ENCODE measurements at regions not wholly inside any gene's neighbourhood (a gene's known extent, or its start where the extent isn't known, plus 50 kb on each side); places are given as distances from the start of the nearest gene placed in this dataset.
"Not testable (repeated sequence)": the region's sequence is repeated elsewhere in the genome, so short reads cannot be mapped to it uniquely, and the experiment has no call there.

GRCh38 chr16:35102780-35103403, 1643.5 kb downstream of the TP53TG3F start:
- Mint-ChIP-seq H3K36me3 (no peaks in the 10 kb centered on the region), H3K4me1 (no peaks in the 10 kb centered on the region), H3K27ac (no peak overlapping the region), H3K9me3 (peaks cover 44% of the 10 kb centered on the region), H3K4me3 (no peak overlapping the region), H3K27me3 (ENCODE audit: low read depth) (no peaks in the 10 kb centered on the region)
- no peak for DNase-seq (ENCODE audit: low spot score in 2 of 2, unreplicated experiment in 2 of 2)
- no peak for TF ChIP-seq CTCF (IDR thresholded peaks at IDR 0.05; ENCODE audit: unreplicated experiment)

GRCh38 chr16:35111772-35112171, 1652.4 kb downstream of the TP53TG3F start:
- not testable (repeated sequence) for H3K4me3 Mint-ChIP-seq; DNase-seq (ENCODE audit: low spot score in 2 of 2, unreplicated experiment in 2 of 2); H3K4me1 Mint-ChIP-seq; H3K27ac Mint-ChIP-seq; H3K27me3 Mint-ChIP-seq (ENCODE audit: low read depth); H3K36me3 Mint-ChIP-seq
- H3K9me3 Mint-ChIP-seq, result peaks cover 40% of the 10 kb centered on the region

GRCh38 chr16:35131429-35131828, 1672.0 kb downstream of the TP53TG3F start:
- TF ChIP-seq CTCF (IDR thresholded peaks at IDR 0.05; ENCODE audit: unreplicated experiment), result no peak
- Mint-ChIP-seq H3K27ac (no peak overlapping the region), H3K4me3 (no peak overlapping the region), H3K4me1 (no peaks in the 10 kb centered on the region), H3K27me3 (ENCODE audit: low read depth) (no peaks in the 10 kb centered on the region), H3K9me3 (peaks cover 45% of the 10 kb centered on the region), H3K36me3 (no peaks in the 10 kb centered on the region)
- no peak for DNase-seq (ENCODE audit: low spot score in 2 of 2, unreplicated experiment in 2 of 2)

- DNase-seq (ENCODE audit: low spot score in 2 of 2, unreplicated experiment in 2 of 2), result no peak
- Mint-ChIP-seq H3K9me3 (peaks cover 35% of the 10 kb centered on the region), H3K36me3 (no peaks in the 10 kb centered on the region), H3K4me3 (no peak overlapping the region), H3K4me1 (no peaks in the 10 kb centered on the region), H3K27me3 (ENCODE audit: low read depth) (no peaks in the 10 kb centered on the region), H3K27ac (no peak overlapping the region)
- no peak for TF ChIP-seq CTCF (IDR thresholded peaks at IDR 0.05; ENCODE audit: unreplicated experiment)
Measured at GRCh38 chr16:35134471-35134870, 1675.1 kb downstream of the TP53TG3F start.

- Mint-ChIP-seq H3K4me1 (no peaks in the 10 kb centered on the region), H3K9me3 (peaks cover 39% of the 10 kb centered on the region), H3K36me3 (peaks cover 4% of the 10 kb centered on the region), H3K4me3 (no peak overlapping the region), H3K27me3 (ENCODE audit: low read depth) (no peaks in the 10 kb centered on the region), H3K27ac (no peak overlapping the region)
- TF ChIP-seq CTCF (IDR thresholded peaks at IDR 0.05; ENCODE audit: unreplicated experiment), result no peak
- DNase-seq (ENCODE audit: low spot score in 2 of 2, unreplicated experiment in 2 of 2), result no peak
Measured at GRCh38 chr16:35140293-35140986, 1681.0 kb downstream of the TP53TG3F start.

GRCh38 chr16:35141303-35141702, 1681.9 kb downstream of the TP53TG3F start:
- H3K27me3 Mint-ChIP-seq (ENCODE audit: low read depth), result no peaks in the 10 kb centered on the region
- no peak overlapping the region for H3K27ac Mint-ChIP-seq
- peaks cover 4% of the 10 kb centered on the region for H3K36me3 Mint-ChIP-seq
- no peak for TF ChIP-seq CTCF (IDR thresholded peaks at IDR 0.05; ENCODE audit: unreplicated experiment)
- no peak overlapping the region for H3K4me3 Mint-ChIP-seq
- no peaks in the 10 kb centered on the region for H3K4me1 Mint-ChIP-seq
- H3K9me3 Mint-ChIP-seq, result peaks cover 39% of the 10 kb centered on the region
- no peak for DNase-seq (ENCODE audit: low spot score in 2 of 2, unreplicated experiment in 2 of 2)
